ENCODE measurements at regions not wholly inside any gene's neighbourhood (a gene's known extent, or its start where the extent isn't known, plus 50 kb on each side); places are given as distances from the start of the nearest gene placed in this dataset.

GRCh38 chr18:71673954-71674353 is 870.2 kb downstream of the CBLN2 start:
- intact Hi-C loops (cut with micrococcal nuclease; ENCODE audit: unreplicated experiment) = no loop called here
- in situ Hi-C loops (cut with HindIII; ENCODE audit: low pct_unique_long_range_greater_than_20kb, low sequenced_read_pairs) = no loop called here
- Histone ChIP-seq H3K36me3 (ENCODE audit: control insufficient read depth, insufficient read depth, low read length) (no peaks in the 10 kb centered on the region), H3K27me3 (ENCODE audit: control insufficient read depth, insufficient read depth, low read length) (no peaks in the 10 kb centered on the region), H3K9me3 (ENCODE audit: control insufficient read depth, insufficient read depth, low read depth, low read length) (no peaks in the 10 kb centered on the region), H3K27ac (ENCODE audit: low read length) (no peak overlapping the region), H3K4me3 (ENCODE audit: low read depth in 2 of 2, low read length in 2 of 2) (no peak overlapping the region), H3K4me1 (ENCODE audit: control insufficient read depth, insufficient read depth, low read length) (no peaks in the 10 kb centered on the region)
- no peak for DNase-seq (ENCODE audit: low read depth, low spot score)
- ChIA-PET CTCF (no interaction called here), POLR2A (no interaction called here)
- no peak for ATAC-seq
- no TSS peak for BruUV-seq (replicated peaks)
- no peak for TF ChIP-seq POLR2AphosphoS5 (IDR thresholded peaks at IDR 0.05; ENCODE audit: low read depth, low read length)
- TF ChIP-seq SIN3A (IDR thresholded peaks at IDR 0.05; ENCODE audit: borderline replicate concordance, insufficient read depth, low read depth, low read length) = no peak
- no peak for TF ChIP-seq CTCF (IDR thresholded peaks at IDR 0.05)
- TF ChIP-seq REST (IDR thresholded peaks at IDR 0.05; ENCODE audit: insufficient read depth in 1 of 2, low read depth in 2 of 2, low read length in 1 of 2) = no peak
- TF ChIP-seq TCF7L2 (IDR thresholded peaks at IDR 0.05; ENCODE audit: low read depth, low read length) = no peak

GRCh38 chr18:71673498-71673897 is 870.6 kb downstream of the CBLN2 start:
- no peak for DNase-seq (ENCODE audit: low read depth, low spot score)
- ChIA-PET CTCF (no interaction called here), POLR2A (no interaction called here)
- Histone ChIP-seq H3K4me1 (ENCODE audit: control insufficient read depth, insufficient read depth, low read length) (no peaks in the 10 kb centered on the region), H3K27me3 (ENCODE audit: control insufficient read depth, insufficient read depth, low read length) (no peaks in the 10 kb centered on the region), H3K9me3 (ENCODE audit: control insufficient read depth, insufficient read depth, low read depth, low read length) (no peaks in the 10 kb centered on the region), H3K27ac (ENCODE audit: low read length) (no peak overlapping the region), H3K4me3 (ENCODE audit: low read depth in 2 of 2, low read length in 2 of 2) (no peak overlapping the region), H3K36me3 (ENCODE audit: control insufficient read depth, insufficient read depth, low read length) (no peaks in the 10 kb centered on the region)
- in situ Hi-C loops (cut with HindIII; ENCODE audit: low pct_unique_long_range_greater_than_20kb, low sequenced_read_pairs) (no loop called here), intact Hi-C loops (cut with micrococcal nuclease; ENCODE audit: unreplicated experiment) (no loop called here)
- no peak for ATAC-seq
- BruUV-seq (replicated peaks) = no TSS peak
- TF ChIP-seq POLR2AphosphoS5 (IDR thresholded peaks at IDR 0.05; ENCODE audit: low read depth, low read length) = no peak
- no peak for TF ChIP-seq TCF7L2 (IDR thresholded peaks at IDR 0.05; ENCODE audit: low read depth, low read length)
- TF ChIP-seq SIN3A (IDR thresholded peaks at IDR 0.05; ENCODE audit: borderline replicate concordance, insufficient read depth, low read depth, low read length) = no peak
- TF ChIP-seq CTCF (IDR thresholded peaks at IDR 0.05) = no peak
- no peak for TF ChIP-seq REST (IDR thresholded peaks at IDR 0.05; ENCODE audit: insufficient read depth in 1 of 2, low read depth in 2 of 2, low read length in 1 of 2)
